HG02870 (cell line): ENCODE measurements at regions not wholly inside any gene's neighbourhood (a gene's known extent, or its start where the extent isn't known, plus 50 kb on each side); places are given as distances from the start of the nearest gene placed in this dataset.
"Not testable (repeated sequence)": the region's sequence is repeated elsewhere in the genome, so short reads cannot be mapped to it uniquely, and the experiment has no call there.

ENCODE experiments used
- ATAC-seq: cut with Tn5 transposase; IDR thresholded peaks from one replicate; pipeline ENCODE4 v1.9.1; 2021; ENCODE audit warnings: mild to moderate bottlenecking, moderate library complexity; ENCODE audit not compliant: unreplicated experiment

DNA sequence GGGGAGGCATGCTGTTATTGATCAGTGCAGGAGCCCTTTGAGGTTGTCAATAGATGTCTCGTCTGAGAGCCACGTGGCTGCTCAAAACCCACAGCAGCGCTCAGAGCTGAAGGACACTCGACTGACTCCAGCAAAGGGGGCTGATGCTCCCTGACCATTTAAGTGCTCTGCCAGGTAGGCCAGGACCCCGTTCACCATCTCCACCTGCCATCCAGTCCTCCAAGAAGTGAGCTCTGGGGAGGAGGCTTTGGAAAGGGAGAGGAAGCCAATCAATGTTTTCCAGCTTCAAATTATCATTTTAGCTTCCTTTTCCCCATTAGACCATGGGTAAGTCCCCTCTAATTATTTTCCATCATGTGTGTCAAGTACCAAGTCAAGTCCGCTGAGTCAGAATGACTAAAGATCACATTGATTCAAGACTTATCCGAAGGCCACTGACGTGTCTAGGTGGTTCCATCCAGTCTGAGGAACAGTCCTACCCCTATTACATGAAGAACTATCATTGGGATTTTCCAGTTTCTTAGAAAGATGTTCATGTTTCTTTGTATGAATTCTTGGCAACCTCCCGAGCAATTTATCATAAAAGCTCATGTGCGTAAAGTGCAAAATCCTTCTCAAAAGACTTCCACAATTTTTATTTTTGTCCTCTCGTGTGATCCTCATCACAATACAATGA lies 302.6 kb upstream of the LYZL1 start:
- no peak for ATAC-seq

GRCh38 chr10:28986856-28987255 lies 302.0 kb upstream of the LYZL1 start:
- ATAC-seq = no peak

GRCh38 chr10:28987555-28988320 lies 301.1 kb upstream of the LYZL1 start:
- ATAC-seq = no peak

- ATAC-seq = no peak
Observed at GRCh38 chr10:28988980-28989379, 299.9 kb upstream of the LYZL1 start.

GRCh38 chr10:28991333-28992270 lies 297.3 kb upstream of the LYZL1 start:
- no peak for ATAC-seq

DNA sequence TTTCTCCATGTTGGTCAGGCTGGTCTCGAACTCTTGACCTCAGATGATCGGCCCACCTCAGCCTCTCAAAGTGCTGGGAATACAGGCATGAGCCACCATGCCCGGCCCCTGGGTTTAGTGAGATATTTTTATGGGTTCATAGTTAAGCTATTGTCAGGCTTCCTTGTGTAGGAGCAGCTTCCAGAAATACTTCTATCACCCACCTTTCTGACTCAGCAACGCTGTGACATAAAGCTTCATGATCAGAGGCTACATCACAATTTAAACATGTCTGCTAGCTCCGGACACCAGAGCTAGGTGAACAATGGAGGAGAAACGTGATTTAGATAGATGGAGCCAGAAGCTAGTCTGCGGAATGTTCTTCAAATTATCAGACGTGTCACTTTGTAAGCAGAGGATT lies 295.8 kb upstream of the LYZL1 start:
- ATAC-seq = no peak

- ATAC-seq = no peak
Observed at GRCh38 chr10:28993861-28994260, 295.0 kb upstream of the LYZL1 start.

- not testable (repeated sequence) for ATAC-seq
Observed at GRCh38 chr10:28994802-28995201, 294.1 kb upstream of the LYZL1 start.

- no peak for ATAC-seq
Observed at GRCh38 chr10:28995497-28995896, 293.4 kb upstream of the LYZL1 start.

- no peak for ATAC-seq
Observed at GRCh38 chr10:28996345-28996744, 292.5 kb upstream of the LYZL1 start.

DNA sequence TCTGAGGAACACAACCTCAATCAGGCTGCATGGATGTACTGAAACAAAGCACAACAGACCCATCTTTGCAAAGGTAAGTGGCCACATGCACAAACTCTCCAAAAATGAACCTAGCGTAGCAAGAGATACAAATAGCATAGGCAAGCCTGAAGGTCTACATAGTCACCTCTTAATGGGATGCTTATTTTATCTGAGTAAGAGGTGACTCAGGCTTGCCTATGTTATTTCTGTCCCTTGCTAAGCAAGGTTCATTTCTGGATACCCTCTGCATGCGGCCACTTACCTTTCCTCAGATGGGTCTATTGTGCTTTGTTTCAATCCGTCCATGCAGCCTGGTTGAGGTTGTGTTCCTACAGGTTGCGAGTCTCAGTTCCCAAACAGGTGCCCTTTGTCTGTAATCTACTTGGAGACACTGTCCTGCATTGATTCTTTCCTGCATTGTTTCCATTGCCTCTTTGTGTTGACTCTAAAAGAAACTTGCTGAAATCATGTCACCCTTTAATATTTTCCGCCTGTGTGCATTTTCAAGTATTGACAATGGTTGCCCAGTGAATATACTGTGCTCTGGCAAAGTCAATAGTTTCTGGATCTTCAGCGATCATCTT lies 291.8 kb upstream of the LYZL1 start:
- ATAC-seq = no peak

- ATAC-seq = no peak
Observed at GRCh38 chr10:28997734-28998133, 291.1 kb upstream of the LYZL1 start.

DNA sequence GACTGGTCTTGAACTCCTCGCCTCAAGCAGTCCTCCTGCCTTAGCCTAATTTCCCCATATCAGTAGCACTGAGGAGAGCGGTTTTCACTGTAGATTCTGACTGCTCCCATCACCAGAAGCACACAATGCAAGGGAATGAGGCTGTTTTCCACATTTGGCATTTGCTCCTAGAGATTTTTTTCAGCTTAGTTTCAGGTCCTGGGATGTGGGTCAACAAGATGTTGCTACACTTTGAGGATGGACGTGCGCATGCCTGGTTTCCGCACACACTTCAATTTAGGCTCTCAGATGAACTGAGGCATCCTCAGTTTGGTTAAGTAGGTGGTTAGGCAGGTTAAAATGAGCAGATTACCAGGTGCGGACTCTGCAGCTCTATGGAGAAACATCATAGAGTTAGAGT lies 287.1 kb upstream of the LYZL1 start:
- ATAC-seq = no peak

DNA sequence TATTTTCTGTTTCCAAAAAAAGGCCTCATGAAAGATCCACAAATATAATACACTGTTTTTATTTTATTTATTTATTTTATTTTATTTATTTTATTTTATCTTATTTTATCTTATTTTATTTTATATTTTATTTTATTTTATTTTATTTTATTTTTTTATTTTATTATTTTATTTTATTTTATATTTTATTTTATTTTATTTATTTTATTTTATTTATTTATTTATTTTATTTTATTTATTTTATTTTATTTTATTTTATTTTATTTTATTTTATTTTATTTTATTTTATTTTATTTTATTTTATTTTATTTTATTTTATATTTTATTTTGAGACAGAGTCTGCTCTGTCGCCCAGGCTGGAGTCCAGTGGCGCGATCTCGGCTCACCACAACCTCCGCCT lies 285.9 kb upstream of the LYZL1 start:
- not testable (repeated sequence) for ATAC-seq

DNA sequence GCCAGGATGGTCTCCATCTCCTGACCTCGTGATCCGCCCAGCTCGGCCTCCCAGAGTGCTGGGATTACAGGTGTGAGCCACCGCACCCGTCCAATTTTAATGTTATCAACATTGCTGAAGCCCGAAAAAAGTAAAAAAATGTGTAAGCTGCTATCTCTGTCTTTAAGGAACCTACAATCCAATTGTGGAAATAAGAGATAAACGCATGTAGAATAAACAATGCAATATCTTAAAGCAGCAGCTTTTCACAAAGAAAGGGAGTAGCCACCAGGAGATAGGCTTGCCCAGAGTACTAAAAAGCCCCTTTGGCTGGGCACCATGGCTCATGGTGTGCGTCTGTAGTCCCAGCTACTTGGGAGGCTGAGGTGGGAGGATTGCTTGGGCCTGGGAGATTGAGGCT lies 282.9 kb upstream of the LYZL1 start:
- no peak for ATAC-seq

GRCh38 chr10:29007370-29007747 lies 281.5 kb upstream of the LYZL1 start:
- ATAC-seq = no peak

- ATAC-seq = no peak
Observed at GRCh38 chr10:29007748-29008610, 280.9 kb upstream of the LYZL1 start.

GRCh38 chr10:29009464-29009863 lies 279.4 kb upstream of the LYZL1 start:
- ATAC-seq = no peak

- no peak for ATAC-seq
Observed at GRCh38 chr10:29011516-29011915, 277.4 kb upstream of the LYZL1 start.

GRCh38 chr10:29012926-29013554 lies 275.8 kb upstream of the LYZL1 start:
- ATAC-seq = no peak
